ENCODE measurements at regions not wholly inside any gene's neighbourhood (a gene's known extent, or its start where the extent isn't known, plus 50 kb on each side); places are given as distances from the start of the nearest gene placed in this dataset.
A peak's percentile ranks its signal among the peaks of the same experiment; 100 is the strongest.

GRCh38 chr3:64827019-64827418, 139.2 kb upstream of the ADAMTS9 start:
- no peak for TF ChIP-seq CTCF (conservative IDR thresholded peaks at IDR 0.05; ENCODE audit: low read length)
- no peak overlapping the region for H3K4me3 ChIP-seq (ENCODE audit: low read length)
- DNase-seq (ENCODE audit: low read depth): no peak

GRCh38 chr3:64825404-64826120, 137.8 kb upstream of the ADAMTS9 start:
- no peak overlapping the region for H3K4me3 ChIP-seq (ENCODE audit: low read length)
- no peak for TF ChIP-seq CTCF (conservative IDR thresholded peaks at IDR 0.05; ENCODE audit: low read length)
- no peak for DNase-seq (ENCODE audit: low read depth)

GRCh38 chr3:64824394-64824909, 136.7 kb upstream of the ADAMTS9 start:
- no peak overlapping the region for H3K4me3 ChIP-seq (ENCODE audit: low read length)
- no peak for TF ChIP-seq CTCF (conservative IDR thresholded peaks at IDR 0.05; ENCODE audit: low read length)
- no peak for DNase-seq (ENCODE audit: low read depth)

- H3K4me3 ChIP-seq (ENCODE audit: low read length): no peak overlapping the region
- no peak for TF ChIP-seq CTCF (conservative IDR thresholded peaks at IDR 0.05; ENCODE audit: low read length)
- no peak for DNase-seq (ENCODE audit: low read depth)
These were observed 130.4 kb upstream of the ADAMTS9 start for GRCh38 chr3:64818196-64818595.

GRCh38 chr3:64816355-64816754, 128.6 kb upstream of the ADAMTS9 start:
- H3K4me3 ChIP-seq (ENCODE audit: low read length): no peak overlapping the region
- TF ChIP-seq CTCF (conservative IDR thresholded peaks at IDR 0.05; ENCODE audit: low read length): no peak
- no peak for DNase-seq (ENCODE audit: low read depth)

GRCh38 chr3:64815789-64816188, 128.0 kb upstream of the ADAMTS9 start:
- H3K4me3 ChIP-seq (ENCODE audit: low read length): no peak overlapping the region
- DNase-seq (ENCODE audit: low read depth): peak; percentile 1
- no peak for TF ChIP-seq CTCF (conservative IDR thresholded peaks at IDR 0.05; ENCODE audit: low read length)

- 0 out of 2 replicates have a peak, but pooled peaks have one; percentile 12 for TF ChIP-seq CTCF (conservative IDR thresholded peaks at IDR 0.05; ENCODE audit: low read length)
- H3K4me3 ChIP-seq (ENCODE audit: low read length): no peak overlapping the region
- peak; percentile 62 for DNase-seq (ENCODE audit: low read depth)
These were observed 127.4 kb upstream of the ADAMTS9 start for GRCh38 chr3:64815195-64815631.

Measured in AG10803 (cell line).